ENCODE measurements at regions not wholly inside any gene's neighbourhood (a gene's known extent, or its start where the extent isn't known, plus 50 kb on each side); places are given as distances from the start of the nearest gene placed in this dataset.

DNA sequence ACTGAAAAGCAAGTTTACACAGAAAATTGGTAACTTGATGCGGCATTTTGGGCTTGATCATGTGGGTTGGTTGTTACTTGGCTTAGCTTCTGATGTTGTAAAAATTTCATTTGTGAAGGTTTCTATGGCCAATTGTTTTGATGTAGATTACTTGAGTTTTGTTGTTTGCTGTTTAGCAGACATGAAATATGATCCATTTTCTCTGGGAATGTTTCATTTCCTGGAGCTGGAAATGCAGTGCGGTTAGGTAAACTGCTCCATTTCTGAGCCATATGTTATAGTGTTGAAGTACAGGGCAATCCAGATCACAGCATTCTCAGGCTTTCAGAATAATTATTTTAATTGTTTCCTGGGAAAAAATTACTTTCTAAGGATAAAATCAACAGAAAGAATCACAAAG, 396.9 kb downstream of the ENC1 start:
- TF ChIP-seq POLR2A (IDR thresholded peaks at IDR 0.05): no peak
- TF ChIP-seq, protein P1, sequence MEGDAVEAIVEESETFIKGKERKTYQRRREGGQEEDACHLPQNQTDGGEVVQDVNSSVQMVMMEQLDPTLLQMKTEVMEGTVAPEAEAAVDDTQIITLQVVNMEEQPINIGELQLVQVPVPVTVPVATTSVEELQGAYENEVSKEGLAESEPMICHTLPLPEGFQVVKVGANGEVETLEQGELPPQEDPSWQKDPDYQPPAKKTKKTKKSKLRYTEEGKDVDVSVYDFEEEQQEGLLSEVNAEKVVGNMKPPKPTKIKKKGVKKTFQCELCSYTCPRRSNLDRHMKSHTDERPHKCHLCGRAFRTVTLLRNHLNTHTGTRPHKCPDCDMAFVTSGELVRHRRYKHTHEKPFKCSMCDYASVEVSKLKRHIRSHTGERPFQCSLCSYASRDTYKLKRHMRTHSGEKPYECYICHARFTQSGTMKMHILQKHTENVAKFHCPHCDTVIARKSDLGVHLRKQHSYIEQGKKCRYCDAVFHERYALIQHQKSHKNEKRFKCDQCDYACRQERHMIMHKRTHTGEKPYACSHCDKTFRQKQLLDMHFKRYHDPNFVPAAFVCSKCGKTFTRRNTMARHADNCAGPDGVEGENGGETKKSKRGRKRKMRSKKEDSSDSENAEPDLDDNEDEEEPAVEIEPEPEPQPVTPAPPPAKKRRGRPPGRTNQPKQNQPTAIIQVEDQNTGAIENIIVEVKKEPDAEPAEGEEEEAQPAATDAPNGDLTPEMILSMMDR (IDR thresholded peaks at IDR 0.05): no peak
- TF ChIP-seq EP300 (IDR thresholded peaks at IDR 0.05): no peak

Data from ovary (tissue), 3 donors.